DND-41 (cell line): ENCODE measurements at regions not wholly inside any gene's neighbourhood (a gene's known extent, or its start where the extent isn't known, plus 50 kb on each side); places are given as distances from the start of the nearest gene placed in this dataset.

ENCODE experiments used
- ATAC-seq: fragments of 200-7000 bp; cut with Tn5 transposase; 3 replicates; pipeline ENCODE4 v1.9.1; 2021; ENCODE audit warnings: low read depth; ENCODE audit not compliant: insufficient read depth
- DNase-seq: peaks from one replicate; pipeline ENCODE4 v3.0.0-alpha.2; 2020
- H2AFZ ChIP-seq: 2 replicates; pipeline ENCODE4 v1.6.0; 2012; ENCODE audit warnings: low read depth, low read length
- H3K27ac ChIP-seq: 2 replicates; pipeline ENCODE4 v1.5.1; 2012; ENCODE audit warnings: low read length, inconsistent platforms
- H3K27me3 ChIP-seq: fragments of 200-600 bp; sonication (generic); 2 replicates; pipeline ENCODE4 v1.6.0; 2012; ENCODE audit warnings: low read length, mild to moderate bottlenecking, inconsistent platforms; ENCODE audit not compliant: insufficient read depth, poor library complexity
- H3K36me3 ChIP-seq: 2 replicates; pipeline ENCODE4 v1.5.1; 2012; ENCODE audit warnings: low read length, inconsistent platforms; ENCODE audit not compliant: insufficient read depth
- H3K4me1 ChIP-seq: 2 replicates; pipeline ENCODE4 v1.5.1; 2012; ENCODE audit warnings: mild to moderate bottlenecking, low read length; ENCODE audit not compliant: insufficient read depth
- H3K4me2 ChIP-seq: 2 replicates; pipeline ENCODE4 v1.6.0; 2012; ENCODE audit warnings: mild to moderate bottlenecking, moderate library complexity, low read length, inconsistent platforms; ENCODE audit not compliant: insufficient read depth
- H3K4me3 ChIP-seq, 2 experiments: fragments of 200-600 bp in 1 of 2; shearing (Covaris generic) in 1 of 2; 2 replicates each; pipeline ENCODE4 v1.5.1; 2012 to 2016; ENCODE audit warnings: inconsistent platforms in 2 of 2, low read length in 2 of 2, mild to moderate bottlenecking in 2 of 2, low read depth in 1 of 2, moderate library complexity in 1 of 2
- H3K79me2 ChIP-seq: 2 replicates; pipeline ENCODE4 v1.6.0; 2012; ENCODE audit warnings: low read length, inconsistent platforms; ENCODE audit not compliant: insufficient read depth
- H3K9ac ChIP-seq: 2 replicates; pipeline ENCODE4 v1.6.0; 2012; ENCODE audit warnings: low read depth, mild to moderate bottlenecking, inconsistent platforms, low read length, moderate library complexity
- H3K9me3 ChIP-seq: 2 replicates; pipeline ENCODE4 v1.5.1; 2012; ENCODE audit warnings: low read length, moderate library complexity, mild to moderate bottlenecking, inconsistent platforms; ENCODE audit not compliant: insufficient read depth, severe bottlenecking
- H4K20me1 ChIP-seq: 2 replicates; pipeline ENCODE4 v1.6.0; 2012; ENCODE audit warnings: low read length; ENCODE audit not compliant: insufficient read depth
- CTCF ChIP-seq: IDR thresholded peaks from 2 replicates; pipeline ENCODE4 v1.5.1; 2012; ENCODE audit warnings: borderline replicate concordance, low read length, moderate library complexity, mild to moderate bottlenecking; ENCODE audit not compliant: poor library complexity, severe bottlenecking; ENCODE audit errors: extremely low read depth
- EZH2 ChIP-seq: IDR thresholded peaks from 3 replicates; pipeline ENCODE4 v1.6.1; 2012; ENCODE audit warnings: borderline replicate concordance, low read depth, mild to moderate bottlenecking, moderate library complexity, low read length, inconsistent platforms; ENCODE audit not compliant: severe bottlenecking

GRCh38 chr20:24165301-24166122 lies 176.9 kb upstream of the GGTLC1 start:
- Histone ChIP-seq H3K4me1 (peaks cover 4% of the 10 kb centered on the region; the same call in 1 of the 2 replicates), H4K20me1 (no peaks in the 10 kb centered on the region), H3K27me3 (no peaks in the 10 kb centered on the region), H3K79me2 (no peaks in the 10 kb centered on the region), H3K9me3 (peaks cover 3% of the 10 kb centered on the region), H3K4me2 (no peak overlapping the region), H3K9ac (no peak overlapping the region), H3K36me3 (no peaks in the 10 kb centered on the region), H3K4me3 (no peak overlapping the region), H3K27ac (no peak overlapping the region), H2AFZ (no peak overlapping the region)
- TF ChIP-seq EZH2 (no peak), CTCF (no peak)
- ATAC-seq, result no peak
- no peak for DNase-seq

GRCh38 chr20:24164360-24164759 lies 175.8 kb upstream of the GGTLC1 start:
- DNase-seq (peak; percentile 54), ATAC-seq (peak; percentile 68)
- no peak for TF ChIP-seq EZH2
- peak; percentile 63 for TF ChIP-seq CTCF
- Histone ChIP-seq H3K9me3 (peaks cover 3% of the 10 kb centered on the region), H3K4me3 (no peak overlapping the region), H3K79me2 (no peaks in the 10 kb centered on the region), H2AFZ (no peak overlapping the region), H3K9ac (no peak overlapping the region), H4K20me1 (no peaks in the 10 kb centered on the region), H3K27me3 (no peaks in the 10 kb centered on the region), H3K4me2 (no peak overlapping the region), H3K27ac (no peak overlapping the region), H3K36me3 (no peaks in the 10 kb centered on the region), H3K4me1 (peaks cover 7% of the 10 kb centered on the region; the same call in 1 of the 2 replicates)

- no peak for TF ChIP-seq EZH2
- TF ChIP-seq CTCF, result no peak
- H3K9ac ChIP-seq, result no peak overlapping the region
- H3K4me3 ChIP-seq, result no peak overlapping the region
- H3K4me2 ChIP-seq, result no peak overlapping the region
- no peak overlapping the region for H3K27ac ChIP-seq
- DNase-seq, result no peak
- H3K27me3 ChIP-seq, result no peaks in the 10 kb centered on the region
- H3K36me3 ChIP-seq, result no peaks in the 10 kb centered on the region
- H3K9me3 ChIP-seq, result peaks cover 3% of the 10 kb centered on the region
- peaks cover 7% of the 10 kb centered on the region; the same call in 1 of the 2 replicates for H3K4me1 ChIP-seq
- ATAC-seq, result no peak
- H4K20me1 ChIP-seq, result no peaks in the 10 kb centered on the region
- no peaks in the 10 kb centered on the region for H3K79me2 ChIP-seq
- no peak overlapping the region for H2AFZ ChIP-seq
These were observed 174.9 kb upstream of the GGTLC1 start for GRCh38 chr20:24163506-24163905.
